ENCODE measurements at regions not wholly inside any gene's neighbourhood (a gene's known extent, or its start where the extent isn't known, plus 50 kb on each side); places are given as distances from the start of the nearest gene placed in this dataset.

GRCh38 chr14:43258396-43258795 is 1248.7 kb downstream of the FSCB start:
- no peak for TF ChIP-seq CTCF (IDR thresholded peaks at IDR 0.05)
- no peak for TF ChIP-seq POLR2A (IDR thresholded peaks at IDR 0.05; ENCODE audit: low read depth)
- TF ChIP-seq EP300 (IDR thresholded peaks at IDR 0.05), result no peak
- no peak for TF ChIP-seq POLR2AphosphoS5 (IDR thresholded peaks at IDR 0.05)
